ENCODE measurements at regions not wholly inside any gene's neighbourhood (a gene's known extent, or its start where the extent isn't known, plus 50 kb on each side); places are given as distances from the start of the nearest gene placed in this dataset.
"Not testable (repeated sequence)": the region's sequence is repeated elsewhere in the genome, so short reads cannot be mapped to it uniquely, and the experiment has no call there.

GRCh38 chr2:144753416-144753815, 233.5 kb upstream of the ZEB2 start:
- Mint-ChIP-seq H3K9me3 (no peaks in the 10 kb centered on the region), H3K27me3 (no peaks in the 10 kb centered on the region), H3K4me3 (no peak overlapping the region), H3K27ac (no peak overlapping the region), H3K4me1 (no peaks in the 10 kb centered on the region), H3K36me3 (ENCODE audit: low read depth) (no peaks in the 10 kb centered on the region)
- intact Hi-C loops (cut with micrococcal nuclease): no loop called here
- no peak for DNase-seq

- Mint-ChIP-seq H3K4me3 (no peak overlapping the region), H3K4me1 (no peaks in the 10 kb centered on the region)
Measured at GRCh38 chr2:144751142-144751905, 231.4 kb upstream of the ZEB2 start.

GRCh38 chr2:144749188-144749587, 229.3 kb upstream of the ZEB2 start:
- intact Hi-C loops (cut with micrococcal nuclease): no loop called here
- Mint-ChIP-seq H3K36me3 (ENCODE audit: low read depth) (no peaks in the 10 kb centered on the region), H3K27me3 (no peaks in the 10 kb centered on the region)

More at GRCh38 chr2:144751142-144751905, 231.4 kb upstream of the ZEB2 start:
- intact Hi-C loops (cut with micrococcal nuclease): no loop called here
- no peak for DNase-seq
- H3K36me3 Mint-ChIP-seq (ENCODE audit: low read depth): no peaks in the 10 kb centered on the region
- peaks cover 6% of the 10 kb centered on the region for H3K9me3 Mint-ChIP-seq
- no peak overlapping the region for H3K27ac Mint-ChIP-seq
- no peaks in the 10 kb centered on the region for H3K27me3 Mint-ChIP-seq

DNA sequence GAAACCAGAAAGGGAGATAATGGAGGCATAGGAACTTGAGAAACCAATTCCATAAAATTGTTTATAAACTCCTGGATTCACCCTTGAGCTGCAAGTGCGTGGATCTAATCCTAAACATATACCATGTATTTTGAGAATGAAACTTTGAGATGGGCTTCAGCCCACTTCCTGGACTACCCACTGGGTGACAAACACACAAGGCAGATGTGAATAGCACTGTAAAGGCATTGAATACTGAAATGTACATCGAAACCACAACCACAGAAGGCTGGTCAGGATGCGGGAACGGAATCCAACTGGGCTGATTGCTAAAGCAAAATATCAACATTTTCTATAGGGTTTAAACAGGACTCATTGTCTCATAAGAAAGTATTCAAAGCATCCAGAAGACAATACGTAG, 228.5 kb upstream of the ZEB2 start:
- DNase-seq: no peak
- H3K4me3 Mint-ChIP-seq: no peak overlapping the region
- H3K4me1 Mint-ChIP-seq: no peaks in the 10 kb centered on the region
- no peaks in the 10 kb centered on the region for H3K27me3 Mint-ChIP-seq
- peaks cover 14% of the 10 kb centered on the region for H3K9me3 Mint-ChIP-seq
- intact Hi-C loops (cut with micrococcal nuclease): no loop called here
- no peak overlapping the region for H3K27ac Mint-ChIP-seq
- no peaks in the 10 kb centered on the region for H3K36me3 Mint-ChIP-seq (ENCODE audit: low read depth)

More at GRCh38 chr2:144749188-144749587, 229.3 kb upstream of the ZEB2 start:
- no peak overlapping the region for H3K27ac Mint-ChIP-seq
- H3K4me3 Mint-ChIP-seq: no peak overlapping the region
- peaks cover 13% of the 10 kb centered on the region for H3K9me3 Mint-ChIP-seq
- H3K4me1 Mint-ChIP-seq: no peaks in the 10 kb centered on the region
- no peak for DNase-seq

DNA sequence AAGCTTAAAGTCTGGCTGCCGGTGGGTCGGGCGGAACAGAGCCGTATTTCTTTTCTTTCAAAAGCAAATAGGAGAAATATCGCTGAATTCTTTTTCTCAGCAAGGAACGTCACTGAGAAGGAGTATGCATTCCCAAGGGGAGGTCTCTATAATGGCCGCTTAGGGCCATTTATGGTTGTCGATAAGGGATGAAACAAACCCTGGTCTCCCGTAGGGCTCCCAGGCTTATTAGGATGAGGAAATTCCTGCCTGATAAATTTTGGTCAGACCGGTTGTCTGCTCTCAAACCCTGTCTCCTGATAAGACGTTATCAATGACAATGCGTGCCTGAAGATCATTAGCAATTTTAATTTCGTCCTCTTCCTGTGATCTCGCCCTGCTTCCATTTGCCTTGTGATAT, 227.7 kb upstream of the ZEB2 start:
- H3K9me3 Mint-ChIP-seq: peaks cover 14% of the 10 kb centered on the region
- H3K4me3 Mint-ChIP-seq: no peak overlapping the region
- DNase-seq: no peak
- intact Hi-C loops (cut with micrococcal nuclease): no loop called here
- no peaks in the 10 kb centered on the region for H3K27me3 Mint-ChIP-seq
- no peaks in the 10 kb centered on the region for H3K36me3 Mint-ChIP-seq (ENCODE audit: low read depth)
- H3K4me1 Mint-ChIP-seq: no peaks in the 10 kb centered on the region
- no peak overlapping the region for H3K27ac Mint-ChIP-seq

GRCh38 chr2:144745424-144745823, 225.5 kb upstream of the ZEB2 start:
- Mint-ChIP-seq H3K27me3 (no peaks in the 10 kb centered on the region), H3K4me1 (no peaks in the 10 kb centered on the region), H3K9me3 (peaks cover 14% of the 10 kb centered on the region), H3K4me3 (no peak overlapping the region), H3K36me3 (ENCODE audit: low read depth) (no peaks in the 10 kb centered on the region), H3K27ac (no peak overlapping the region)
- no peak for DNase-seq
- intact Hi-C loops (cut with micrococcal nuclease): no loop called here

DNA sequence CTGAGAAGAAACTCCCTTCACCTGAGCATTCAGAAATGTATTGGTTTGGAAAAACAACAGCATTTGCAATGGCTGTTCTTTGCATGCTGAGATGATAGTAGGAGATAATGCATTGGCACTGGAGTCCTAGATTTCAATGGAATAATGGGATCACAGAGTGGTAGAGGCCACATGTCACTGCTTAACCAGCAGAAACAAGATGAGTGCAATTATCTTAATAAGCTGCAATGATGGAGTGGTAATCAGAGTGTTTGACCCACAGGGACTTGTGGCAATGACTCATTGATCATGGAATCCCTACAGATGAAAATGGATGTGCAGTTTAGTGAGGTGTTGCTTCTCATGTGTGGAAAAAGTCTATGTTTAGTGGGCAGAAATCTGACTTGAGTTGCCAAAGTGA, 218.8 kb upstream of the ZEB2 start:
- Mint-ChIP-seq H3K4me1 (no peaks in the 10 kb centered on the region), H3K9me3 (peaks cover 4% of the 10 kb centered on the region), H3K36me3 (ENCODE audit: low read depth) (no peaks in the 10 kb centered on the region), H3K4me3 (no peak overlapping the region), H3K27me3 (no peaks in the 10 kb centered on the region), H3K27ac (no peak overlapping the region)
- intact Hi-C loops (cut with micrococcal nuclease): no loop called here
- no peak for DNase-seq

- intact Hi-C loops (cut with micrococcal nuclease): no loop called here
- H3K27me3 Mint-ChIP-seq: no peaks in the 10 kb centered on the region
- H3K36me3 Mint-ChIP-seq (ENCODE audit: low read depth): no peaks in the 10 kb centered on the region
- no peak overlapping the region for H3K4me3 Mint-ChIP-seq
- no peak for DNase-seq
- H3K27ac Mint-ChIP-seq: no peak overlapping the region
- H3K4me1 Mint-ChIP-seq: no peaks in the 10 kb centered on the region
- H3K9me3 Mint-ChIP-seq: no peaks in the 10 kb centered on the region
Measured at GRCh38 chr2:144730711-144731110, 210.8 kb upstream of the ZEB2 start.

GRCh38 chr2:144724460-144724859, 204.5 kb upstream of the ZEB2 start:
- H3K36me3 Mint-ChIP-seq (ENCODE audit: low read depth); H3K4me3 Mint-ChIP-seq; DNase-seq; intact Hi-C loops (cut with micrococcal nuclease); H3K27ac Mint-ChIP-seq; H3K4me1 Mint-ChIP-seq; H3K9me3 Mint-ChIP-seq; H3K27me3 Mint-ChIP-seq: not testable (repeated sequence)

DNA sequence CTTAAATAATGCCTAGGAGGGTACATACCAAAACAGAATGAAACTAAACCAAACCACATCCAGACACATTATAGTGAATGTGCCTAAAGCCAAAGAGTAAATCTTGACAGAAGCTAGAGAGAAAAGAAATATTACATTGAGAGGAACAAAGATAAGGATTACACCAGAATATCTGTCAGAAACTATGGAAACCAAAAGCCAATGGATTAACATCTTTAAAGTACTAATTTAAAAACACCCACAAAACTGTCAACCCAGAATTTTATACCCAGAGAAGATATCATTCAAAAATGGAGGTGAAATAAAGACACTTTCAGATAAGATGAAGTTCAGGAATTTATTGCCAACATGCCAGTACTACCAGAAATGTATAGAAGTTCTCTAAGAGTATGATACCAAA, 198.5 kb upstream of the ZEB2 start:
- H3K36me3 Mint-ChIP-seq (ENCODE audit: low read depth): no peaks in the 10 kb centered on the region
- no peak for DNase-seq
- peaks cover 12% of the 10 kb centered on the region for H3K9me3 Mint-ChIP-seq
- no peaks in the 10 kb centered on the region for H3K4me1 Mint-ChIP-seq
- intact Hi-C loops (cut with micrococcal nuclease): no loop called here
- no peaks in the 10 kb centered on the region for H3K27me3 Mint-ChIP-seq
- no peak overlapping the region for H3K27ac Mint-ChIP-seq
- no peak overlapping the region for H3K4me3 Mint-ChIP-seq

DNA sequence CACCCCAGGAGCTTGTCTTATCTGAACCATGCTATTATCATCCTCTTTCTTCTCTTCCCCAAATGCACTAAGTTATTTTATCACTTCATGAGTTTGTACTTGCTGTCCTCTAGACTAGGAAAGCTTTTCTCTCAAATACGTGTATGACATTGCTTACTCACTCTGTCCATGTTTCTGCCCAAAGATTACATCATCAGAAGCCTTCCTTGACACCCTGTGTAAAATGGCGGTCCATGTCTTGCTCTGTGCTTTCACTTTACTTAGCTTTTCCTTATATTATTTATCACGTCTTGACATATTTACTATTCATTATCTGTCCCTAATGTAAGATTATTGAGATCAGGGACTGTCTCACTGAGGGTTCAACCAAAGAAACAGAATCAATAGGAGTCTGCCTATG, 196.1 kb upstream of the ZEB2 start:
- intact Hi-C loops (cut with micrococcal nuclease): no loop called here
- Mint-ChIP-seq H3K36me3 (ENCODE audit: low read depth) (no peaks in the 10 kb centered on the region), H3K4me1 (no peaks in the 10 kb centered on the region), H3K27ac (no peak overlapping the region), H3K9me3 (peaks cover 12% of the 10 kb centered on the region), H3K4me3 (no peak overlapping the region), H3K27me3 (no peaks in the 10 kb centered on the region)
- no peak for DNase-seq

DNA sequence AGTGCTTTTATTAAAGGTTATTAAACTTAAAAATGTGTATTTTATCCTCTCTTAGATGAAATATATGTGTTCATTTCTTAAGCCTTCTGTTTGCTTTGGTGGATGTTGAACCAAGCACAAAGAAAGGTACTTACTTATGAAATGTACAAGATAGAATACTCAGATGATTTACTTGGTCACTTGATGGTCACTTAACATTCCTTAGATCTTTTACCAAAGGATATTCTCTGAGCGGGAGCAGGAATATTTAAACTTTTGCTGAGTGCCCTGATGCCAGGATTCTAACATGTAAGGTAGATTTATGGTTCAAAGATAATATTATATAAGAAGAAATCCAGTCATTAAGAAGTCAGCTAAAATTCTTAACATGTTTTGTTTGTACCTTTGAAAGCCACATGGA, 193.5 kb upstream of the ZEB2 start:
- Mint-ChIP-seq H3K4me1 (no peaks in the 10 kb centered on the region), H3K27me3 (no peaks in the 10 kb centered on the region), H3K36me3 (ENCODE audit: low read depth) (no peaks in the 10 kb centered on the region), H3K9me3 (peaks cover 8% of the 10 kb centered on the region), H3K27ac (no peak overlapping the region), H3K4me3 (no peak overlapping the region)
- no peak for DNase-seq
- intact Hi-C loops (cut with micrococcal nuclease): no loop called here

DNA sequence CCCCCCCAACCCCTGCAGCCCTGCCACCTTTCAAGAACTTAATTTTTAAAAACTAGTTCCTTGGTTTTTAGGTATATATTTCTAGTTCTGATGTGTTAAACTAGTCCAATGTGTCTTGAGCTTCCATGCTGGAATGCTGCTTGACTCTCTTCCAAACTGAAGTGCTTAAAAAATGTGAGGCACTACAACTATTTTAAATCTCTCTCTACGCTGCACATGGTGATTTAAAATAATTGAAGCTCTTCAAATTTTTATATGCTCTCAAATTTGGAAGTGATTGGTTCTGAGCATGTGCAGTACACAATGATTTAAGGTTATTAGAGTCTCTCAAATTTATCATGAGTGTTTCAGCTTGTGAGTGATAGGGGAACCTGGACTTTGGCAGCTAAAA, 192.6 kb upstream of the ZEB2 start:
- H3K27me3 Mint-ChIP-seq: no peaks in the 10 kb centered on the region
- intact Hi-C loops (cut with micrococcal nuclease): no loop called here
- H3K27ac Mint-ChIP-seq: no peak overlapping the region
- DNase-seq: no peak
- H3K4me3 Mint-ChIP-seq: no peak overlapping the region
- no peaks in the 10 kb centered on the region for H3K36me3 Mint-ChIP-seq (ENCODE audit: low read depth)
- H3K4me1 Mint-ChIP-seq: no peaks in the 10 kb centered on the region
- no peaks in the 10 kb centered on the region for H3K9me3 Mint-ChIP-seq

GRCh38 chr2:144711630-144712549, 192.0 kb upstream of the ZEB2 start:
- Mint-ChIP-seq H3K9me3 (no peaks in the 10 kb centered on the region), H3K27me3 (no peaks in the 10 kb centered on the region), H3K27ac (no peak overlapping the region), H3K4me1 (no peaks in the 10 kb centered on the region), H3K36me3 (ENCODE audit: low read depth) (no peaks in the 10 kb centered on the region), H3K4me3 (no peak overlapping the region)
- DNase-seq: no peak
- intact Hi-C loops (cut with micrococcal nuclease): no loop called here
